Stimulated activated CD4-positive, alpha-beta T cell treated with anti-CD3 and anti-CD28 coated beads, Interleukin-12 subunit alpha, Interleukin-12 subunit beta, amount 100 ng/mL, for 48 hours (primary cell): ENCODE measurements at regions not wholly inside any gene's neighbourhood (a gene's known extent, or its start where the extent isn't known, plus 50 kb on each side); places are given as distances from the start of the nearest gene placed in this dataset.
"Not testable (repeated sequence)": the region's sequence is repeated elsewhere in the genome, so short reads cannot be mapped to it uniquely, and the experiment has no call there.

ENCODE experiments used
- DNase-seq, 3 donors: peaks; one replicate each; pipeline ENCODE4 v3.0.0-alpha.2; 2020; ENCODE audit warnings: low read depth in 2 of 3, low spot score in 1 of 3

- DNase-seq: not testable (repeated sequence)
These were observed 505.9 kb downstream of the SLC6A15 start for GRCh38 chr12:84406720-84407119.

- DNase-seq: no peak
These were observed 514.8 kb downstream of the SLC6A15 start for GRCh38 chr12:84397846-84398245.

- DNase-seq: no peak
These were observed 515.3 kb downstream of the SLC6A15 start for GRCh38 chr12:84397263-84397662.

DNA sequence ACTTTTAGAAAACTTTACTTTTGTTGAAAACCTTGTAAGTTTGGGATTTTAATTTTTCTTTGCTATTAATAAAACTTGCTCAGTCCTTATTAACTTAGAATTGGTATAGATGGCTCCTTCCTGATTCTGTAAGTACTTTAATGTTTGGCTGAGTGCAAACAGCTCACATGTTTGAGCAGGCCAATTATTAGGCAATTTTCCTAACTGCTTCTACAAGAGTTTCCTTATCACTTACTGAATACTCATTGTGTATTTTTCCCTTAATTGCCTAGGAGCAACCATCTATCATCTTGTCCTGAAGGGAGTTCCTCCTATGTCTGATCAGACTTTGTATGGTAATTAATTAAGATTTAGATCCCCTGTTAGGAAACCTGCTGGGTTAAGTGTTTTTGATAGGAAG is 521.4 kb downstream of the SLC6A15 start:
- DNase-seq: not testable (repeated sequence)

DNA sequence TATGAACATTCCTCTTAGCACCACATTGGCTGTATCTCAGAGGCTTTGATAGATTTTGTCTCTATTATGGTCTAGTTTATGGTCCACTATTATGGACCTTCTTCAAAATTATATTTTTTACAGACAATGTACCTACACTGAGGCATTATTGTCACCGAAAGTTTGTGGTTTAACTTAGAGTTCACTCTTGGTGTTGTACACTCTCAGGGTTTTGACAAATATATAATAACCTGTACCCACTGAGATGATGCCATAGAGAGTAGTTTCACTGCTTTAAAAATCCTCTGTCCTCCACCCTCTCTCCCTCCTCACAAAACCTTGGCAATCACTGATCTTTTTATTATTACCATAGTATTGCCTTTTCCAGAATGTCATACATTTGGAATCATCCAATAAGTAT is 528.2 kb downstream of the SLC6A15 start:
- DNase-seq: no peak

DNA sequence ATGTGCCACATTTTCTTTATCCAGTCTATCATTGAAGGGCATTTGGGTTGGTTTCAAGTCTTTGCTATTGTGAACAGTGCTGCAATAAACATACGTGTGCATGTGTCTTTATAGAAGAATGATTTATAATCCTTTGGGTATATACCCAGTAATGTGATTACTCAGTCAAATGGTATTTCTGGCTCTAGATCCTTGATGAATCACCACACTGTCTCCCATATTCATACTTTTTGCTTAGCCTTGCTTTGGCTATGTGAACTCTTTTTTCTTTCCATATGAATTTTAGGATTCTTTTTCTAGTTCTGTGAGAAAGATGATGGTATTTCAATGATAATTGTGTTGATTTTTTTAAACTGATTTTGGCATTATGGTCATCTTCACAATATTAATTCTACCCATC is 530.1 kb downstream of the SLC6A15 start:
- not testable (repeated sequence) for DNase-seq

GRCh38 chr12:84376320-84376719 is 536.3 kb downstream of the SLC6A15 start:
- no peak for DNase-seq

DNA sequence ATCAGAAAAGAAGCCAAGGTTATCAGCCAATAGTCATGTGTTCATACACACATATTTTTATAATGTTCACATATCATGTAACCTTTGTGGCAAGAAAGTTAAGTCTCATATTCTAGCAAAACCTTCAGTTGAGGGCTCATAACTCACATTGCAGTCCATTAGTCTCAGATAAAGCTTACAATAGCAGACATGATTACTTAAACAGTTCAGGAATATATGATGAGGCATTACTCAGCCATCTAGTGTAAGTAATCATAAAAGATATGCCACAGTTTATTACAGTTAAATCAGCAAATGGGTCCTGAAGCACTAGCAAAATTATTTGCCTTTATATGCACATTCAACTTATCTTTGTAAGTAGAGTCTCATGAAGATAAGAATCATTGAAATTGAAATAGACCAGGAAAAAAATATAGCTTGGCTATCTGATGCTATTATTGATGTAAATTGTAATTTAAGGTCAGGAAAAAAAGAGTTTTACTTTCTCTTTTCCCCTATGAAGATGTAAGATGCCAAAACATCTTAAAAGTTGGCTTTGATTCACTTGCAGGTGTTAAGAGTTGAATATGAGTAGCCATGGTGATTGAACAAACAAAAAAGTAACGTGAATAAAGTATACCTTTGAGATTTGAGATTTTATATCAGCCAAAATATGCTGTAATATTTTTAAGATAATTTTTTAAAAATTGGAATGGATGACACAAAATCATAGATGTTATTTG is 537.0 kb downstream of the SLC6A15 start:
- DNase-seq: no peak

- DNase-seq: no peak
These were observed 550.1 kb downstream of the SLC6A15 start for GRCh38 chr12:84362552-84362897.

GRCh38 chr12:84361651-84362551 is 550.7 kb downstream of the SLC6A15 start:
- no peak for DNase-seq

DNA sequence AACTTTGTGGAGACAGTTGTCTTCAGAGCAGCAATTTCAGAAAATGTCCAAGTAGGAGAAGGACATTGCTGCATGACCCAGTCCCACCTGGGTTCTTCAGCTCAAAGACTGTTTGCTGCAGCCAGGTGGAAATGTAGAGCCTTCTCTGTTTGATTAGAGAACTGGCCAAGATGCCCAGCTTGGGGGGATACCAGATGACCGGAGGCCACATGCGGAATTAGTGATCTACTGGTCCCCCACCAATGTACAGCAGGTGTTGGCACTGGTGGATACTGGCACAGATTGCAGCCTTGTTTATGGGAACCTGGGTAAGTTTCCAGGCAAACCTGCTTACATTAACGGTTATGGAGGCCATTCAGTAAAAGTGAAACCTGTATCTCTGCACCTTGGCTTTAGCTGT is 555.3 kb downstream of the SLC6A15 start:
- no peak for DNase-seq

GRCh38 chr12:84356224-84356623 is 556.4 kb downstream of the SLC6A15 start:
- no peak for DNase-seq

DNA sequence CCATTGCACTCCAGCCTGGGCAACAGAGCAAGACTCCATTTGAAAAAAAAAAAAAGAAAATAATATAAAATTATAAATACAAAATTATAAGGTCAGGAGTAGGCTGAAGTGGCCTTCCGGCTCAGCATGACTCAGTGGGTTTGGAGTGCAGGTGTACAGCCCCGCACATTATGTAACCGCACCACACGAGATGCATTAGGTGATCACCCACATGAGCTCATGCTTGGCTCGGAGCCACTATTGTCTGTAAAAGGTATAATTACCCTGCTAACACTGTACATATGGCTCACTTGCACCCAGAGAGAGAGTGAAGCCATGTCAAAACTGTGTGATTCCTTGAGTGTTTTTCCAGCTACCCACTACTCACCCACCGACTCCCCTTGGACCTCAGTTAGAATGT is 557.0 kb downstream of the SLC6A15 start:
- no peak for DNase-seq

- DNase-seq: no peak
These were observed 564.0 kb downstream of the SLC6A15 start for GRCh38 chr12:84348582-84348981.

GRCh38 chr12:84341467-84342193 is 571.0 kb downstream of the SLC6A15 start:
- no peak for DNase-seq

DNA sequence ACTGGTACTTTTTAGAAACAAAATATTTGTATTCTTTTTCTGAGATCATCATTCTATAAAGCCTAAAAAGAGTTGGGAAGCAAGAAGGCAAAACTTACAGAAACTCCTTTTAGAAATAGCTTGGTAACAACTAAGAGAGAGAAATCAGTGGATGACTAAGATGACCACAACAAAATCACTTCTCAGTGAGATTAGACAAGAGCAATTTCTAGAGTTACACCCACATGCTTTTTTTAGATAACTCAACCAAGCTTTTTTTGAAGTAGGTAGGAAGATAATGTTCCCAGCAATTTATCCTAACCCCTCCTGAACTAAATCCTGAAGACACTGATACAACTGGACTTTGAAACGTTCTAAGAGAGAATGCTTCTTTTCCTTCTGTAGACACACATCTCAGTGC is 576.4 kb downstream of the SLC6A15 start:
- DNase-seq: no peak

GRCh38 chr12:84329938-84330337 is 582.7 kb downstream of the SLC6A15 start:
- no peak for DNase-seq

DNA sequence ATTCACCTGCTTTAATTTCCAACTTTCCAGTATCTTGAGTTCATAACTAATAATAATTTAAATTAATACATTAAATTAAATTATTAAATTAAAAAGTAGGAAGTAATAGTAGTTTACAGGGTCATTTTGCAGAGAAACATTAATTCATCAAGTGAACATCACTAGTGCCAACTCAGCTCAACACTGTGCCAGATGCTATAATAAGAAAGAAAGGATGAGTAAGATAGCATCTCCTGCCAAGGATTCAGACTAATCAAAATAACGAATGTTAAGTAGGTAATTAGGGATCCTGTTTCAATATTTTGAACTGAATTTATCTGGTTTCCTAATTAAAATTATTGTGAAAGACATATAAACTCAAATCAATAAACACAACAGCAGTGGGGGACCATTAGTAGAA is 596.7 kb downstream of the SLC6A15 start:
- DNase-seq: no peak

DNA sequence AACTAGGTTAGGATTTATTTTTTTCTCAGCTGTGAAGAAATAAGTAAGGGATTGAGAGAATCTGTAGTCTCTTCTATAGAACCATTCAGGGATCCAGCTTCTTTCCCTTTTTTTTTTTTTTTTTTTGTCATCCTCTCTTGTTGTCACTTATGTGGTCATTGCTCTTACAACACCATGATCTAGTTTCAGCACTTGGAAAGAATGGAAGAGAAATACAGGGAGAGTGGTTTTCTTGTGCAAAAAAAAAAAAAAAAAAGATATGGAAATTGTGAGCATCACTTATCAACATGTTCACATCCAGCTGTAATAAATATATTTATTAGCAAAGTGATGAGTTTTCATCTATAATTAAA is 599.3 kb downstream of the SLC6A15 start:
- DNase-seq: no peak

- DNase-seq: no peak
These were observed 604.4 kb downstream of the SLC6A15 start for GRCh38 chr12:84308211-84308610.

GRCh38 chr12:84305144-84305543 is 607.5 kb downstream of the SLC6A15 start:
- no peak for DNase-seq

DNA sequence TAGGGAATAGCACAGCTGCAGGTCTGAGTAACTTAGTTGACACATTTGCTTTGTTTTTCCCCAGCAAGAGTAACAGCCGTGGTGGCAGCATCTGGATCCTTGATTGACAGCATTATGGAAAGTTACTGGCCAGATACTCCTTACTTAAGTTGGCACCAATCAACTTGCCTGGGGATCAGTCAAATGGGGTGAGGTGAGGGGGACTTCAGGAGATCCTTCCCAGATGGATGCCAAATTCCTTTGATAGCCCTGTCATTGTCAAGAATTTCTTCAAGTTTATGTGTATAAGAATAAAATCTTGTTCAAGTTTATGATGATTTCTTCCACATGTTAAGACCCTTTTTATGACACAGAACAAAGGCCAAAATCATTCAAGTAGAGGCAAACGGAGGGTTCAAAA is 618.4 kb downstream of the SLC6A15 start:
- no peak for DNase-seq
